HG02678 (cell line): ENCODE measurements at regions not wholly inside any gene's neighbourhood (a gene's known extent, or its start where the extent isn't known, plus 50 kb on each side); places are given as distances from the start of the nearest gene placed in this dataset.
A peak's percentile ranks its signal among the peaks of the same experiment; 100 is the strongest.

Experiments used
- ATAC-seq: cut with Tn5 transposase; IDR thresholded peaks from one replicate; pipeline ENCODE4 v1.9.1; 2021; ENCODE audit warnings: mild to moderate bottlenecking, moderate library complexity; ENCODE audit not compliant: unreplicated experiment

GRCh38 chr11:26023057-26023456 lies 308.9 kb upstream of the ANO3 start:
- ATAC-seq = no peak

GRCh38 chr11:26025676-26026075 lies 306.3 kb upstream of the ANO3 start:
- ATAC-seq = no peak

- no peak for ATAC-seq
These were observed 305.9 kb upstream of the ANO3 start for GRCh38 chr11:26026078-26026477.

GRCh38 chr11:26027887-26028286 lies 304.0 kb upstream of the ANO3 start:
- peak; percentile 61 for ATAC-seq

GRCh38 chr11:26028393-26028911 lies 303.5 kb upstream of the ANO3 start:
- peak; percentile 35 for ATAC-seq

GRCh38 chr11:26030399-26030798 lies 301.5 kb upstream of the ANO3 start:
- no peak for ATAC-seq

- ATAC-seq = no peak
These were observed 299.7 kb upstream of the ANO3 start for GRCh38 chr11:26032241-26032640.

GRCh38 chr11:26035696-26036095 lies 296.2 kb upstream of the ANO3 start:
- ATAC-seq = no peak

GRCh38 chr11:26037716-26038115 lies 294.2 kb upstream of the ANO3 start:
- no peak for ATAC-seq

- ATAC-seq = no peak
These were observed 291.6 kb upstream of the ANO3 start for GRCh38 chr11:26040339-26040738.

- no peak for ATAC-seq
These were observed 289.8 kb upstream of the ANO3 start for GRCh38 chr11:26042113-26042512.

GRCh38 chr11:26043665-26044064 lies 288.3 kb upstream of the ANO3 start:
- no peak for ATAC-seq

GRCh38 chr11:26044389-26044788 lies 287.5 kb upstream of the ANO3 start:
- ATAC-seq = no peak

- ATAC-seq = no peak
These were observed 286.8 kb upstream of the ANO3 start for GRCh38 chr11:26045082-26045481.

- no peak for ATAC-seq
These were observed 283.7 kb upstream of the ANO3 start for GRCh38 chr11:26048271-26048670.

- ATAC-seq = no peak
These were observed 278.0 kb upstream of the ANO3 start for GRCh38 chr11:26053966-26054365.

GRCh38 chr11:26062660-26063059 lies 269.3 kb upstream of the ANO3 start:
- ATAC-seq = no peak

GRCh38 chr11:26063915-26064314 lies 268.0 kb upstream of the ANO3 start:
- no peak for ATAC-seq

GRCh38 chr11:26065944-26066343 lies 266.0 kb upstream of the ANO3 start:
- ATAC-seq = no peak

GRCh38 chr11:26070714-26071380 lies 261.1 kb upstream of the ANO3 start:
- ATAC-seq = no peak

GRCh38 chr11:26072614-26073153 lies 259.2 kb upstream of the ANO3 start:
- ATAC-seq = no peak

- no peak for ATAC-seq
These were observed 258.3 kb upstream of the ANO3 start for GRCh38 chr11:26073646-26074045.
